ENCODE measurements at regions not wholly inside any gene's neighbourhood (a gene's known extent, or its start where the extent isn't known, plus 50 kb on each side); places are given as distances from the start of the nearest gene placed in this dataset.

- no peak for DNase-seq (ENCODE audit: low read depth)
- no peak for TF ChIP-seq CTCF (conservative IDR thresholded peaks at IDR 0.05; ENCODE audit: low read depth, low read length)
- no peak overlapping the region for H3K4me3 ChIP-seq (ENCODE audit: low read depth, low read length)
Observed at GRCh38 chr11:50379484-50379883, 346.8 kb downstream of the OR4C45 start.

- no peak for DNase-seq (ENCODE audit: low read depth)
- no peak for TF ChIP-seq CTCF (conservative IDR thresholded peaks at IDR 0.05; ENCODE audit: low read depth, low read length)
- H3K4me3 ChIP-seq (ENCODE audit: low read depth, low read length), result no peak overlapping the region
Observed at GRCh38 chr11:50394017-50394416, 361.3 kb downstream of the OR4C45 start.

GRCh38 chr11:50412832-50413231 lies 380.2 kb downstream of the OR4C45 start:
- no peak overlapping the region for H3K4me3 ChIP-seq (ENCODE audit: low read depth, low read length)
- no peak for TF ChIP-seq CTCF (conservative IDR thresholded peaks at IDR 0.05; ENCODE audit: low read depth, low read length)
- DNase-seq (ENCODE audit: low read depth), result no peak

GRCh38 chr11:50423208-50423607 lies 390.5 kb downstream of the OR4C45 start:
- no peak overlapping the region for H3K4me3 ChIP-seq (ENCODE audit: low read depth, low read length)
- DNase-seq (ENCODE audit: low read depth), result no peak
- no peak for TF ChIP-seq CTCF (conservative IDR thresholded peaks at IDR 0.05; ENCODE audit: low read depth, low read length)
